22Rv1 (cell line): ENCODE measurements at regions not wholly inside any gene's neighbourhood (a gene's known extent, or its start where the extent isn't known, plus 50 kb on each side); places are given as distances from the start of the nearest gene placed in this dataset.
"Not testable (repeated sequence)": the region's sequence is repeated elsewhere in the genome, so short reads cannot be mapped to it uniquely, and the experiment has no call there.

Experiments
- H3K27ac ChIP-seq: fragments of 450-650 bp; 2 replicates; pipeline ENCODE4 v1.5.1; 2017
- CTCF ChIP-seq: fragments of 450-650 bp; IDR thresholded peaks from 2 replicates; pipeline ENCODE4 v1.5.1; 2017; ENCODE audit warnings: mild to moderate bottlenecking
- ZFX ChIP-seq: fragments of 450-650 bp; IDR thresholded peaks from 2 replicates; pipeline ENCODE4 v1.6.1; 2017; ENCODE audit warnings: antibody characterized with exemption, borderline replicate concordance

DNA sequence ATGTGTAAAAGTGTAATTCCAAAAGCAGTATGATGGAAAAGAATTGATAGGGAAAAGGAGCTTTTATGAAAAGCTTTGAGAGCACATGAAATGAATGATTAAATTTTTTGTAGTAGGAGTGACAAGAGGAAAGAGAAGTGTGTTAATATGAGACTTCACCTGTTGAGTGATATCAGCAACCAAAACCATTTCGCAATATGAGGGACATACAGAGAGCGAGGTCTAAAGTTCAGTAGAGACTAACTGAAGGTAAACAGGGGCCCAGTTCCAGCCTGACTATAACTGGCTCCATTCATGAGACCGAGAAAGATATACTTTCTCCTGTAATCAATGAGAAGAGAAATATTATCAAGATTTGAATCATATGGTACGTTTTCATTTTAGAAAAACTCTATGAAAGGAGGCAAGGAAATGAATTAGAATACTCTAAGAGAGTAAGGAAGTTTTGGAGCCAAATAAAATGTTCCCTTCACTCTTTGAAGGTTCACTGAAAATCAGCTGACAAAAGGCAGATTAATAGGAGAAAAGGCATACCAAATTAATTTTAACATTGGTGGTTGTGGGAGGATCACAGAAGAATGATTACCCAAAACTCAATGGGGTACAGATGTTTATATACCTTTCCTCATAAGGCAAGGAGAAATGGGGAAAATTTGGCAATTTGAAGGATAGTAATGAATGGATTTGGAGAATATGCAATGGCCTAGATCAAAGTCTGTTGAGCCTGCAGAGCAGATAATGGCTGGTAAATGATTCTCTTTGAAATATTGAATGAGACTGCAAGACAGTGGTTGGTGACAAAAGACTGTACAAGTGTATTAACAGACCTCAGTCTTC lies 932.2 kb downstream of the TDRD15 start:
- TF ChIP-seq ZFX (no peak), CTCF (no peak)

DNA sequence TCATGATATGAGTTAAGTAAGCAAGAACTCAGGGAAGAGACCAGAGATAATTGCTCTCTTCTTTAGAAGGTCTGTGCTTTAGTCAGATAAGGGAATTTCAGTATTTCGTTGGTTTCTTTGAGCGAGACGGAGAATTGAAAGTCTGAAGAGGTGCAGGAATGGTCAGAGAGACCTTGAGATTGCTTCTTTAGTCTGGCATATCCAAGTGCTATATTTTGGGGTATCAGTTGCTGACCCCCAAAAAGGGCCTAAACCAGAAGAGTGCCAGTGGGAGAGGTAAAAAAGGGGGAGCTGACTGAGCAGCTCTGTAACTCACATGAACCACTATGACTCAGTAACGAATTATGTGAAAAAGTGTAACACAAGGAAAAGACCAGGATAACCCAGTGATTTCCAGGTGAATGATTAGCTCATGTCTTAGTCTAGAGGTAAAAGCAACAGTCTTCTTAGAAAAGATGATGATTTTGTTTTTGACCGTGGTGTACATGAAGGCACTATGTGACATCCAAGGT lies 932.9 kb downstream of the TDRD15 start:
- TF ChIP-seq CTCF (no peak), ZFX (no peak)
- no peak overlapping the region for H3K27ac ChIP-seq

More for the DNA sequence above, 932.2 kb downstream of the TDRD15 start:
- no peak overlapping the region for H3K27ac ChIP-seq

DNA sequence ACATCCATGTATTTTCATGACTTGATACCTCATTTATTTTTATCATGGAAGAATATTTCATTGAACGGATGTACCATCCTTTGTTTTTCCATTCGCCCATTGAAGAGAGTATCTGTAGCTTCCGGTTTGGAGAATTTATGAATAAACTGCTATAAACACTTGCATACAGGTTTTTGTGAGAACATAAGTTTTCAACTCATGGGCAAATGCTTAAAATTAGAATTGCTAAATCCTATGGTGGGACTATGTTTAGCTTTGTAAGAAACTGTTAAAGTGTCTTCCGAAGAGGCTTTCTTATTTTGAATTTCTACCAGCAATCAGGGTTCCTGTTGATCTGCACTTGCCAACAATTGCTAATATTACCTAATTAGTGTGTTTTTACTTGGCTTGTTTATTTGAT lies 938.9 kb downstream of the TDRD15 start:
- H3K27ac ChIP-seq: no peak overlapping the region
- TF ChIP-seq CTCF (no peak), ZFX (no peak)

- no peak overlapping the region for H3K27ac ChIP-seq
- TF ChIP-seq ZFX (no peak), CTCF (no peak)
Observed at GRCh38 chr2:22076454-22076853, 952.7 kb downstream of the TDRD15 start.

- TF ChIP-seq ZFX (no peak), CTCF (no peak)
- H3K27ac ChIP-seq: no peak overlapping the region
Observed at GRCh38 chr2:22078701-22079100, 954.9 kb downstream of the TDRD15 start.

DNA sequence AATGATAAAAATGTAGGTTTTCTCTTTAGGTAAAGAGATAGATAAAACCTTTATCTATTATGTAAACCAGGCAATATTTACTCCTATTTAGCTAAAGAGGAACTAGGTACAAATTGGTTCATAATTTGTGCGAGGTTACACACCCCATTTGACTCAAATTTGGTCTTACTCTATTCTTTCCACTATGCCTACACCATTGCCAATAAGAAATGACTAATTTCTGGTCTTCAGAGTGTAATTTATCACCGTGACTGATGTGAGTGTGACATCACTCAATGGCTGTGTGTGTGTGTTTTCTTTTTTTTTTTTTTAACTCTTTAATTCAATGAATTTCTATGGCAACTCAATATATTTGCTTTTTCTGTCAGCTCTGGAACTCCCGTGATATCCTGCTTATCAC lies 955.8 kb downstream of the TDRD15 start:
- TF ChIP-seq CTCF (no peak), ZFX (no peak)
- no peak overlapping the region for H3K27ac ChIP-seq

- TF ChIP-seq ZFX: no peak
- no peak for TF ChIP-seq CTCF
- no peak overlapping the region for H3K27ac ChIP-seq
Observed at GRCh38 chr2:22086726-22087125, 963.0 kb downstream of the TDRD15 start.

GRCh38 chr2:22103617-22104016 lies 979.8 kb downstream of the TDRD15 start:
- not testable (repeated sequence) for H3K27ac ChIP-seq
